H1 (cell line): ENCODE measurements at regions not wholly inside any gene's neighbourhood (a gene's known extent, or its start where the extent isn't known, plus 50 kb on each side); places are given as distances from the start of the nearest gene placed in this dataset.

Experiments used
- CTCF ChIA-PET: fragments of 300-600 bp; sonication (Branson Sonifier 250); formaldehyde crosslinking; loops from one replicate; lab custom pipeline; 2021; ENCODE audit not compliant: partially characterized antibody; lab: Charles Lee
- POLR2A ChIA-PET: fragments of 300-600 bp; sonication (Branson Sonifier 250); formaldehyde crosslinking; loops from one replicate; lab custom pipeline; 2021; ENCODE audit warnings: inconsistent platforms; ENCODE audit not compliant: partially characterized antibody; lab: Charles Lee
- DNase-seq, 2 experiments: peaks; one replicate each; pipeline versions ENCODE4 v3.0.0 to v3.0.0-alpha.2; 2010 to 2022; ENCODE audit warnings: low spot score in 2 of 2, low read depth in 1 of 2, mixed read lengths in 1 of 2
- FAIRE-seq: peaks from 2 replicates; lab custom pipeline; 2011; peaks lifted over from hg19 to GRCh38; lab: Jason Lieb, UNC
- H2AFZ ChIP-seq: 2 replicates; pipeline ENCODE4 v1.8.1; 2012; ENCODE audit warnings: low read length, inconsistent platforms
- H2AK5ac ChIP-seq: 2 replicates; pipeline ENCODE4 v1.6.1; 2013; ENCODE audit warnings: low read depth, low read length
- H2BK120ac ChIP-seq: replicated peaks from 2 replicates; pipeline ENCODE3; 2013; ENCODE audit warnings: low read depth, low read length, inconsistent platforms
- H2BK12ac ChIP-seq: 2 replicates; pipeline ENCODE4 v1.6.1; 2013; ENCODE audit warnings: low read depth, low read length
- H2BK15ac ChIP-seq: 2 replicates; pipeline ENCODE4 v1.6.1; 2013; ENCODE audit warnings: low read length
- H2BK20ac ChIP-seq: 2 replicates; pipeline ENCODE4 v1.6.1; 2013; ENCODE audit warnings: low read length
- H2BK5ac ChIP-seq: 2 replicates; pipeline ENCODE4 v1.6.1; 2013; ENCODE audit warnings: low read depth, low read length
- H3K14ac ChIP-seq: 2 replicates; pipeline ENCODE4 v1.6.1; 2013; ENCODE audit warnings: inconsistent platforms; ENCODE audit not compliant: insufficient read length
- H3K18ac ChIP-seq: 2 replicates; pipeline ENCODE4 v1.6.1; 2013; ENCODE audit warnings: low read length; ENCODE audit errors: extremely low read depth
- H3K23ac ChIP-seq: 2 replicates; pipeline ENCODE4 v1.6.1; 2013; ENCODE audit warnings: inconsistent platforms; ENCODE audit not compliant: insufficient read length
- H3K23me2 ChIP-seq: 2 replicates; pipeline ENCODE4 v1.6.1; 2013; ENCODE audit warnings: low read depth, low read length
- H3K27ac ChIP-seq: 2 replicates; pipeline ENCODE4 v1.6.1; 2011; ENCODE audit warnings: low read depth, low read length, inconsistent platforms
- H3K27me3 ChIP-seq, 4 experiments: replicated peaks in 1 of 4; 1 replicate in 1 of 4; 2 replicates in 3 of 4; pipeline versions ENCODE4 v1.6.1 to v1.8.1; 2011 to 2013; ENCODE audit warnings: low read length in 3 of 4, mild to moderate bottlenecking in 3 of 4, inconsistent platforms in 2 of 4, mixed read lengths in 2 of 4, moderate library complexity in 1 of 4; ENCODE audit not compliant: control insufficient read depth in 3 of 4, insufficient read depth in 3 of 4; ENCODE audit errors: extremely low read depth in 1 of 4
- H3K36me3 ChIP-seq, 4 experiments: 2 replicates each; pipeline versions ENCODE4 v1.6.1 to v1.8.1; 2011 to 2013; ENCODE audit warnings: mild to moderate bottlenecking in 4 of 4, low read length in 3 of 4, moderate library complexity in 2 of 4, control low read depth in 1 of 4, inconsistent platforms in 1 of 4; ENCODE audit not compliant: insufficient read depth in 4 of 4, control insufficient read depth in 2 of 4
- H3K4ac ChIP-seq: replicated peaks from 2 replicates; pipeline ENCODE3; 2013; ENCODE audit warnings: low read length, low read depth, mixed read lengths, inconsistent platforms; ENCODE audit not compliant: insufficient read length
- H3K4me1 ChIP-seq, 4 experiments: replicated peaks in 1 of 4; 1 replicate in 1 of 4; 2 replicates in 3 of 4; pipeline versions ENCODE4 v1.6.1 to v1.8.1; 2011 to 2013; ENCODE audit warnings: low read length in 3 of 4, inconsistent platforms in 2 of 4, mixed read lengths in 1 of 4; ENCODE audit not compliant: insufficient read depth in 4 of 4, control insufficient read depth in 3 of 4
- H3K4me2 ChIP-seq, 2 experiments: 2 replicates each; pipeline versions ENCODE4 v1.6.1 to v1.8.1; 2011 to 2013; ENCODE audit warnings: low read depth in 2 of 2, low read length in 2 of 2, control low read depth in 1 of 2, inconsistent platforms in 1 of 2, mild to moderate bottlenecking in 1 of 2; ENCODE audit not compliant: insufficient read depth in 1 of 2
- H3K4me3 ChIP-seq, 4 experiments: fragments of 200-600, 300-600 bp in 1 of 4; sonication (generic), shearing (Covaris generic), sonication (Bioruptor Twin) in 1 of 4; 2 replicates each; pipeline versions ENCODE4 v1.5.1 to v1.8.1; 2011 to 2016; ENCODE audit warnings: low read length in 4 of 4, low read depth in 3 of 4, control low read depth in 2 of 4, inconsistent platforms in 2 of 4, mild to moderate bottlenecking in 2 of 4, mixed read lengths in 1 of 4, moderate library complexity in 1 of 4; ENCODE audit not compliant: insufficient read depth in 2 of 4; ENCODE audit errors: extremely low read depth in 1 of 4
- H3K56ac ChIP-seq: replicated peaks from 2 replicates; pipeline ENCODE3; 2013; ENCODE audit warnings: low read depth, mild to moderate bottlenecking, mixed read lengths, low read length, inconsistent platforms; ENCODE audit not compliant: insufficient read length
- H3K79me1 ChIP-seq: 2 replicates; pipeline ENCODE4 v1.6.1; 2013; ENCODE audit warnings: low read depth, low read length, control low read depth
- H3K79me2 ChIP-seq, 2 experiments: 2 replicates each; pipeline versions ENCODE4 v1.6.1 to v1.8.1; 2012 to 2013; ENCODE audit warnings: low read length in 2 of 2, mild to moderate bottlenecking in 2 of 2, inconsistent platforms in 1 of 2; ENCODE audit not compliant: insufficient read depth in 2 of 2, control insufficient read depth in 1 of 2
- H3K9ac ChIP-seq, 4 experiments: replicated peaks in 1 of 4; 1 replicate in 1 of 4; 2 replicates in 3 of 4; pipeline versions ENCODE4 v1.6.1 to v1.8.1; 2011 to 2013; ENCODE audit warnings: low read depth in 3 of 4, low read length in 3 of 4, control low read depth in 2 of 4, mild to moderate bottlenecking in 2 of 4, moderate library complexity in 2 of 4, inconsistent platforms in 1 of 4; ENCODE audit errors: extremely low read depth in 1 of 4
- H3K9me3 ChIP-seq, 2 experiments: 2 replicates each; pipeline versions ENCODE4 v1.6.1 to v1.8.1; 2012 to 2013; ENCODE audit warnings: mild to moderate bottlenecking in 2 of 2, moderate library complexity in 2 of 2, control low read depth in 1 of 2, inconsistent platforms in 1 of 2, low read depth in 1 of 2, low read length in 1 of 2, mixed read lengths in 1 of 2; ENCODE audit not compliant: insufficient read depth in 2 of 2
- H4K20me1 ChIP-seq, 2 experiments: replicated peaks in 1 of 2; 2 replicates each; pipeline versions ENCODE3 to v1.8.1; 2011 to 2013; ENCODE audit warnings: inconsistent platforms in 2 of 2, low read length in 2 of 2, mild to moderate bottlenecking in 1 of 2; ENCODE audit not compliant: insufficient read depth in 2 of 2, control insufficient read depth in 1 of 2
- H4K5ac ChIP-seq: 2 replicates; pipeline ENCODE4 v1.6.1; 2013; ENCODE audit warnings: low read length, low read depth, mixed read lengths, inconsistent platforms; ENCODE audit not compliant: insufficient read length
- H4K8ac ChIP-seq: 2 replicates; pipeline ENCODE4 v1.8.0; 2013; ENCODE audit warnings: mild to moderate bottlenecking, moderate library complexity, low read length, inconsistent platforms; ENCODE audit not compliant: insufficient read depth; ENCODE audit errors: extremely low read depth
- H4K91ac ChIP-seq: replicated peaks from 2 replicates; pipeline ENCODE3; 2013; ENCODE audit warnings: low read length, mixed read lengths, inconsistent platforms; ENCODE audit not compliant: insufficient read length
- BRCA1 ChIP-seq: IDR thresholded peaks from 2 replicates; pipeline ENCODE4 v1.6.1; 2012; ENCODE audit warnings: low read depth, low read length, improper control_type of control experiment
- CHD2 ChIP-seq: IDR thresholded peaks from 2 replicates; pipeline ENCODE4 v1.6.1; 2012; ENCODE audit warnings: low read length, improper control_type of control experiment
- CTBP2 ChIP-seq: IDR thresholded peaks from 2 replicates; pipeline ENCODE4 v1.7.0; 2011; ENCODE audit warnings: borderline replicate concordance, mild to moderate bottlenecking, moderate library complexity, mixed read lengths, low read length; ENCODE audit not compliant: insufficient read depth, insufficient read length
- NANOG ChIP-seq: IDR thresholded peaks from 2 replicates; pipeline ENCODE4 v1.6.1; 2011; ENCODE audit warnings: low read length, low read depth, mild to moderate bottlenecking, inconsistent platforms; ENCODE audit not compliant: insufficient read depth, poor library complexity, severe bottlenecking
- RNF2 ChIP-seq: fragments of 200-900, 300-1000 bp; sonication (generic); IDR thresholded peaks from 2 replicates; pipeline ENCODE4 v1.7.1; 2016; ENCODE audit warnings: borderline replicate concordance, low read depth, mild to moderate bottlenecking, antibody characterized with exemption, low read length; ENCODE audit not compliant: poor library complexity, severe bottlenecking; ENCODE audit errors: missing control alignments
- SRF ChIP-seq: IDR thresholded peaks from 2 replicates; pipeline ENCODE4 v1.6.1; 2011; ENCODE audit warnings: mild to moderate bottlenecking, low read depth, low read length, moderate library complexity
- TBP ChIP-seq: IDR thresholded peaks from 2 replicates; pipeline ENCODE4 v1.6.1; 2011; ENCODE audit warnings: low read depth, low read length, improper control_type of control experiment
- WGBS, 2 experiments: shearing (Covaris generic) in 1 of 2; methylation state at CpG; one replicate each; pipeline versions ENCODE4 v1.1.6 to v1.1.7; 2013 to 2015; ENCODE audit warnings: low lambda C conversion rate in 2 of 2, mixed read lengths in 2 of 2, inconsistent platforms in 1 of 2, low coverage in 1 of 2, missing lambda C conversion rate in 1 of 2; ENCODE audit not compliant: insufficient replicate concordance in 2 of 2, insufficient coverage in 1 of 2, insufficient read length in 1 of 2; ENCODE audit errors: extremely low coverage in 1 of 2, missing lambda C conversion rate in 1 of 2; 5-methylcytosine and 5-hydroxymethylcytosine counted together
- TF ChIP-seq, protein P1 (sequence below): IDR thresholded peaks from 2 replicates; pipeline ENCODE4 v1.6.1; 2012; ENCODE audit warnings: inconsistent platforms

DNA sequence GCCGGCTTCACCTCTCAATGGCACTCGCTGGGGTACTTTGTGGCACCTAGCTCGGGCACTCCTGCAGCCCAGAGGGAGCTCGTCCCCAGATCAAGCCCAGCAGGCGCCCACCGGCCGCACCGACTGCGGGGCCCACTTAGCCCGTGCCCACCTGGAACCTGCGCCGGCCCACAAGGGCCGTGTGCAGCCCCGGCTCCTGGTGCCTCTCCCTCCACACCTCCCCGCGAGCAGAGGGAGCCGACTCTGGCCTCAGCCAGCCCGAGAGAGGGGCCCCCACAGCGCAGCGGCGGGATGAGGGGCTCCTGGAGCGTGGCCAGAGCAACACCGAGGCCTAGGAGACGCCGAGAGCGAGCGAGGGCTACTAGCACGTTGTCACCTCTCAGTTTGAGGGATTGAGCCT lies 82.1 kb upstream of the SHISA3 start:
- Histone ChIP-seq H3K36me3 (peaks cover 0 to 4% (median 0%) of the 10 kb centered on the region in 4 experiments; a peak in 1 of 8 replicates), H2BK15ac (no peak overlapping the region), H3K23ac (no peak overlapping the region), H4K8ac (0 out of 2 replicates have a peak overlapping the region, but pooled peaks have one; percentile 31), H3K4me3 (no peak overlapping the region), H3K56ac (no peak overlapping the region), H3K18ac (peak overlapping the region; percentile 78; the same call in 1 of the 2 replicates), H3K27ac (no peak overlapping the region), H4K91ac (no peak overlapping the region), H2BK5ac (no peak overlapping the region), H2BK20ac (peak overlapping the region; percentile 95; the same call in 1 of the 2 replicates), H3K27me3 (no peaks in the 10 kb centered on the region), H2BK120ac (peak overlapping the region; percentile 54), H2AK5ac (no peak overlapping the region), H3K79me1 (no peaks in the 10 kb centered on the region; the same call in 1 of the 2 replicates), H3K4me1 (peaks cover 9 to 20% (median 13%) of the 10 kb centered on the region in 4 experiments; a peak in 6 of 7 replicates), H3K9ac (no peak overlapping the region), H3K79me2 (no peaks in the 10 kb centered on the region), H3K4me2 (no peak overlapping the region), H3K14ac (no peak overlapping the region), H3K4ac (no peak overlapping the region), H4K20me1 (no peaks in the 10 kb centered on the region), H4K5ac (no peak overlapping the region), H2BK12ac (peak overlapping the region; percentile 68; the same call in 1 of the 2 replicates), H2AFZ (no peak overlapping the region), H3K23me2 (no peaks in the 10 kb centered on the region), H3K9me3 (peaks cover 0 to 4% of the 10 kb centered on the region in 2 experiments; a peak in 1 of 4 replicates)
- TF ChIP-seq NANOG (no peak), RNF2 (no peak), CHD2 (no peak), SRF (no peak), CTBP2 (no peak), TBP (no peak), BRCA1 (no peak)
- TF ChIP-seq, protein P1, sequence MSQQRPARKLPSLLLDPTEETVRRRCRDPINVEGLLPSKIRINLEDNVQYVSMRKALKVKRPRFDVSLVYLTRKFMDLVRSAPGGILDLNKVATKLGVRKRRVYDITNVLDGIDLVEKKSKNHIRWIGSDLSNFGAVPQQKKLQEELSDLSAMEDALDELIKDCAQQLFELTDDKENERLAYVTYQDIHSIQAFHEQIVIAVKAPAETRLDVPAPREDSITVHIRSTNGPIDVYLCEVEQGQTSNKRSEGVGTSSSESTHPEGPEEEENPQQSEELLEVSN: 0 out of 2 replicates have a peak, but pooled peaks have one; percentile 16
- no peak for DNase-seq
- POLR2A ChIA-PET: interaction anchor here (1.0 to 1.5 kb wide), 2 partner anchors 13 to 44 kb away, joined by 3 to 4 read pairs; no protein-coding TSS in a partner anchor
- 96% methylated on average over 18 of the region's 28 CpGs; no CpG with 5 or more reads in 1 of the 2 experiments for WGBS, 2 experiments
- FAIRE-seq: no peak
- CTCF ChIA-PET: interaction anchor here (1.3 to 2.2 kb wide), 4 partner anchors 13 to 81 kb away, joined by 4 to 10 read pairs (median 6); partner anchors contain the start of gene SHISA3
